ENCODE measurements at regions not wholly inside any gene's neighbourhood (a gene's known extent, or its start where the extent isn't known, plus 50 kb on each side); places are given as distances from the start of the nearest gene placed in this dataset.

DNA sequence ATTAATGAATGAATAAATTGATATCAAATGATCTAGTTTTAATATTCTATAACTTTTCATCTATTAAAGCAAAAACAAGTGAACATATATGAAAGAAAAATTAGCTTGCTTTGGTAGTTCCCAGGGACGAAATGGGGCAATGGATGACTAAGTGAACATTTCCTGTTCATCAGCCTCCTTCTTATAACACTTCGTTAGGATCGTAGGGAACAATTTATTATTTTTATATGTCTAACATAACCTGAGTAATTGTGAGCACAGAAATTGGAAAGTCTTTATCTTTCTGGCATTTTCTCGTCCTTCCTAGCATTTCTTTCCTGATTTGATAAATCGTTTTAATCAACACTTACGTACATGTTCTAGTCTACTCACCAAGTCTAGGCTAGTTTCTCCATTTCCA lies 59.1 kb upstream of the PPP1R3C start:
- TF ChIP-seq, protein P1, sequence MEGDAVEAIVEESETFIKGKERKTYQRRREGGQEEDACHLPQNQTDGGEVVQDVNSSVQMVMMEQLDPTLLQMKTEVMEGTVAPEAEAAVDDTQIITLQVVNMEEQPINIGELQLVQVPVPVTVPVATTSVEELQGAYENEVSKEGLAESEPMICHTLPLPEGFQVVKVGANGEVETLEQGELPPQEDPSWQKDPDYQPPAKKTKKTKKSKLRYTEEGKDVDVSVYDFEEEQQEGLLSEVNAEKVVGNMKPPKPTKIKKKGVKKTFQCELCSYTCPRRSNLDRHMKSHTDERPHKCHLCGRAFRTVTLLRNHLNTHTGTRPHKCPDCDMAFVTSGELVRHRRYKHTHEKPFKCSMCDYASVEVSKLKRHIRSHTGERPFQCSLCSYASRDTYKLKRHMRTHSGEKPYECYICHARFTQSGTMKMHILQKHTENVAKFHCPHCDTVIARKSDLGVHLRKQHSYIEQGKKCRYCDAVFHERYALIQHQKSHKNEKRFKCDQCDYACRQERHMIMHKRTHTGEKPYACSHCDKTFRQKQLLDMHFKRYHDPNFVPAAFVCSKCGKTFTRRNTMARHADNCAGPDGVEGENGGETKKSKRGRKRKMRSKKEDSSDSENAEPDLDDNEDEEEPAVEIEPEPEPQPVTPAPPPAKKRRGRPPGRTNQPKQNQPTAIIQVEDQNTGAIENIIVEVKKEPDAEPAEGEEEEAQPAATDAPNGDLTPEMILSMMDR (IDR thresholded peaks at IDR 0.05) = no peak
- TF ChIP-seq ZNF416 (CRISPR knock-in tag; IDR thresholded peaks at IDR 0.05) = no peak
- TF ChIP-seq NFE2L1 (CRISPR knock-in tag; IDR thresholded peaks at IDR 0.05) = no peak
- TF ChIP-seq, protein P2, sequence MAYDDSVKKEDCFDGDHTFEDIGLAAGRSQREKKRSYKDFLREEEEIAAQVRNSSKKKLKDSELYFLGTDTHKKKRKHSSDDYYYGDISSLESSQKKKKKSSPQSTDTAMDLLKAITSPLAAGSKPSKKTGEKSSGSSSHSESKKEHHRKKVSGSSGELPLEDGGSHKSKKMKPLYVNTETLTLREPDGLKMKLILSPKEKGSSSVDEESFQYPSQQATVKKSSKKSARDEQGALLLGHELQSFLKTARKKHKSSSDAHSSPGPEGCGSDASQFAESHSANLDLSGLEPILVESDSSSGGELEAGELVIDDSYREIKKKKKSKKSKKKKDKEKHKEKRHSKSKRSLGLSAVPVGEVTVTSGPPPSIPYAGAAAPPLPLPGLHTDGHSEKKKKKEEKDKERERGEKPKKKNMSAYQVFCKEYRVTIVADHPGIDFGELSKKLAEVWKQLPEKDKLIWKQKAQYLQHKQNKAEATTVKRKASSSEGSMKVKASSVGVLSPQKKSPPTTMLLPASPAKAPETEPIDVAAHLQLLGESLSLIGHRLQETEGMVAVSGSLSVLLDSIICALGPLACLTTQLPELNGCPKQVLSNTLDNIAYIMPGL (CRISPR knock-in tag; IDR thresholded peaks at IDR 0.05) = no peak
